Choroid plexus epithelial cell (primary cell): ENCODE measurements at regions not wholly inside any gene's neighbourhood (a gene's known extent, or its start where the extent isn't known, plus 50 kb on each side); places are given as distances from the start of the nearest gene placed in this dataset.
A peak's percentile ranks its signal among the peaks of the same experiment; 100 is the strongest.

Experiments used
- DNase-seq: peaks from one replicate; pipeline ENCODE4 v3.0.0-alpha.2; 2010; ENCODE audit warnings: low read depth
- H3K4me3 ChIP-seq: 2 replicates; pipeline ENCODE4 v1.5.1; 2011; ENCODE audit warnings: low read depth, mild to moderate bottlenecking, control low read depth, low read length, moderate library complexity
- CTCF ChIP-seq: conservative IDR thresholded peaks from 2 replicates; pipeline ENCODE4 v1.5.1; 2011; ENCODE audit warnings: low read depth, mild to moderate bottlenecking, control low read depth, inconsistent platforms, low read length, moderate library complexity

- TF ChIP-seq CTCF: no peak
- peak; percentile 75 for DNase-seq
- no peak overlapping the region for H3K4me3 ChIP-seq
Observed at GRCh38 chr18:68427951-68428401, 286.9 kb downstream of the TMX3 start.

DNA sequence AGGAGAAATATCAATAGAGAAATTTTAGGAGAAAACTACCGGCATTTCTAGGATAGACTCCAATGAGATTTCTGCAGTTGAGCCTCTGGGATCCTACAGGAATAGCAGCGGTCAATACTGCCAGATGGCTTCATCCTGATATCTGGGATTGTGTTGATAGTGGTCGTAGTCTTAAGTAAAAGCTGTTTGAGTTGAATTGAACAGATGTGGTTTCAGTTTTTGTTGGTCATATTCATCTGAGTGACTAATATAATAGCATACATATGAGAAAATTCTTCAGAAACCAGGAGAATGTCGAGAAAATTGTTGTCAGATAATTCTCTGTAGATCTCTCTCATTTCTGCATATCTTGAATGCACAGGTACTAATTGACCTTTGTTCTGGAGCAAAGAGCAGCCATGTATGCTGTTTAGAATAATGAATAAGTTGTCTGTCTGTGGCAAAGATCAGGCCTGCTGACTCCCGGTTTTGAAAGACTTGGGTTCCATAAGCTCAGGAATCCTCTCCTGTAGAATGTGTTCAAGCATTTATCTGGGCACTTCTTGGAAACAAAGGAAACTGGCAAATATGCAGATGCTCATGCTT is 288.1 kb downstream of the TMX3 start:
- TF ChIP-seq CTCF: no peak
- no peak overlapping the region for H3K4me3 ChIP-seq
- DNase-seq: no peak

DNA sequence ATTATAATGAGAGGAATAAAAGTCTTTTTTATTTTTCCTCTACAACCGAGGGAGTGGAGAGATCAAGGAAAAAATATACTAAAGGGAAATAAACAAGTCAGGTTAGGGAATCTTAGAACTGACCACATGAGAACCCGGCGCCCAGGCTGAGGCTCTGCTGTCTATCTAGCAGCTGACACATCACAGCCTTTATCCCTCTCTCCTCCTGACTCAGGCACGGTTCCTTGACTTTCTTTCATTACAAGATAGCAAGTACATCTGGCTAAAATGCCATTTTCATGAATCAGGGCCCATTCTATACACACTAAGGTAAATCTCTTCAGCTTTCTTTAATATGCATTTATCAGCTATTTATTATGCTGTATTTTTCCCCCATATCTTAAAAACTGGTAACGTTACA is 296.0 kb downstream of the TMX3 start:
- peak; percentile 63 for DNase-seq
- no peak for TF ChIP-seq CTCF
- no peak overlapping the region for H3K4me3 ChIP-seq

- no peak for TF ChIP-seq CTCF
Observed at GRCh38 chr18:68418226-68418868, 296.6 kb downstream of the TMX3 start.

GRCh38 chr18:68417826-68418225 is 297.1 kb downstream of the TMX3 start:
- TF ChIP-seq CTCF: no peak
- peak; percentile 78 for DNase-seq
- H3K4me3 ChIP-seq: no peak overlapping the region

More at GRCh38 chr18:68418226-68418868, 296.6 kb downstream of the TMX3 start:
- no peak for DNase-seq
- H3K4me3 ChIP-seq: no peak overlapping the region

DNA sequence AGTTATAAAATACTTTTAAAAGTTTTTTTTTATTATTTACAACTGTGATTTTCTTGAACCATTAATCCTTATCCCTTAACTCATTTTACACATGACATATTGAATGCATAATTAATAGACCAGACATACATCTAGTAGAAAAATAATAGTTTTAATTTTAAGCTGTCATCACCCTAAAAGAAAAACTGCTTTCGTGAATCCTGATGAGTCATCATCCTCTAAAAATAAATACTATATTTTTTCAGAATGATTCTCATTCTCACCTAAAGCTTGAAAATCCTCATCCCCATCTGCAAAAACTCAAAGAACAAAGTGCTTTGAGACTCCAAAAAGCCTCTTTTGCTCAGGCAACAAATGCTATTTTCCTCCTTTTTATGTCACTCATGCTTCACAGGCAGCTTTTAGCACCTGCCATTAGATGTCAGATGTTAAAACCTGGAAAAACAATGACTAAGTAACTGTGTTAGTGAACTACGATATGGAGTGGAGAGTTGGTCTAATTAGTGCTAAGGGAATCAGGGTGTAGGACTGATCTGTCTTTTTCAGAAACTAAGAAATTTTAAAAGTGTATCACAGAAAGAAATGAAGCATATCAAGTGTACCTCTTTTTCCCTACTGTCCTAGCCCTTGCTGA is 297.6 kb downstream of the TMX3 start:
- no peak for TF ChIP-seq CTCF
- no peak overlapping the region for H3K4me3 ChIP-seq
- DNase-seq: peak; percentile 42

DNA sequence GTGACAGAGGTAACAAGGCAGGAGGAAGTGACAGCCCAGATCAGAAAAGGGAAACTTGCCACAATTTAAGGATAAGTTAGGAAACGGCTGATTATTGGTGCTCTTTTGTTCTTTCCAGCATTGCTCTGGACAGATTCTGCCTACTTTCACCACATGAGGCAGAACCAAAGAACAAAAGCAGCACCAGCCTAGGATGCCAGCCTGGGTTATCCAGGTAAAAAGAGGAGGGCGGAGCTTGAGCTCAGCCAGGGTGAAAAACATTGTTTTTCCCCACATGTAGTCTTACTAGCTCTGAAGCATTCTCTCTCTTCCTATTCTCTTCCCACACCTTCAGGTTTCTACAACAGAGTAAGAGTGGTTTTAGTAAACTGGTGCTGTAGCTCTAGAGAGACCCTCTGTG is 300.5 kb downstream of the TMX3 start:
- no peak for DNase-seq
- no peak overlapping the region for H3K4me3 ChIP-seq
- TF ChIP-seq CTCF: no peak
